ENCODE measurements at regions not wholly inside any gene's neighbourhood (a gene's known extent, or its start where the extent isn't known, plus 50 kb on each side); places are given as distances from the start of the nearest gene placed in this dataset.
"Not testable (repeated sequence)": the region's sequence is repeated elsewhere in the genome, so short reads cannot be mapped to it uniquely, and the experiment has no call there.

DNA sequence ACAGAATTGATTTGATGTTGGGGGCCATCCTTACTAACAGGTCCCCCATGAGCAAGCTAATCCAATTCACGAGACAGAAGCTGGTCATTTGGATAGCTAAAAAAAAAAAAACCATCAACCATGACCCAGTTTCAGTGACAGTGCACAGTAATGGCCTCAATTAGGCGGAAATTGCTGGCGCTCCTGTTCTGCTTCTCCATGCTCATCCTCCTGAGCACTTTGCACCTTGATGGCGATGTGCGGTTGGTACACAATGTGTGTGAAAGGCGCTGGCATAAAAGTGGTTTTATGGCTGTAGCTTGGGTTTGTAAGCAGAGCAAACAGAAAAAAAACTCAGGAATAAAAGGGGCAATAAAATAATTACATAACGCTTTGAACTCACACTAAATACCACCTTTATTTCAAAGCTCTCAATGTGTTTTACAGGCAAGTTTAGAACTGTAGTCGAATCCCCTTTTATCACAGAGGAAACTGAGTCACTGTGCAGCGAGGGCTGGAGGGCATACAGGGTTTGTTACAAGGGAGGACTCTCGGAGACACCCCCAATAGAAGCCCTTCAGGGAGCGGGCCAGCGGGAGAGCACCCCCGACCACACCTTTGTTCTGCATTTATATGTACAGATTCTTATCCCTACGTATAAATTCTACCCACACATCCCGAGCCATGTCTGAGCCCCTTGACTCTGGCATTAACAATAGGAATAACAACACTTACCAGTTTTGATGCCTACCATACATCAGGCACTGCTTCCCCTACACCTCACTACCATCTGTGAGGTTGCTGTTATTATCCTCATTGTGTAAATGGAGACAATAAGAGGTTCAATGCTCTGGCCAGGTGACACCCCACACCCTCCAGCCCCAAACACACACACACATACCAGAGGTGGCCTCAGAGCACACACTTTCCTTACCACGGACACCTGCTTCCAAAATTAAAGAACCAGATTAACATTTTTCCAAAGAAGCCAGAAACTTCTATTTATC, 213.5 kb upstream of the IRF2BP2 start:
- H3K27me3 ChIP-seq = no peaks in the 10 kb centered on the region
- DNase-seq = peak in 2 of 3 donors; percentile 79 to 91
- H3K36me3 ChIP-seq = no peaks in the 10 kb centered on the region
- TF ChIP-seq POLR2A (IDR thresholded peaks at IDR 0.05) = no peak
- TF ChIP-seq, protein P1, sequence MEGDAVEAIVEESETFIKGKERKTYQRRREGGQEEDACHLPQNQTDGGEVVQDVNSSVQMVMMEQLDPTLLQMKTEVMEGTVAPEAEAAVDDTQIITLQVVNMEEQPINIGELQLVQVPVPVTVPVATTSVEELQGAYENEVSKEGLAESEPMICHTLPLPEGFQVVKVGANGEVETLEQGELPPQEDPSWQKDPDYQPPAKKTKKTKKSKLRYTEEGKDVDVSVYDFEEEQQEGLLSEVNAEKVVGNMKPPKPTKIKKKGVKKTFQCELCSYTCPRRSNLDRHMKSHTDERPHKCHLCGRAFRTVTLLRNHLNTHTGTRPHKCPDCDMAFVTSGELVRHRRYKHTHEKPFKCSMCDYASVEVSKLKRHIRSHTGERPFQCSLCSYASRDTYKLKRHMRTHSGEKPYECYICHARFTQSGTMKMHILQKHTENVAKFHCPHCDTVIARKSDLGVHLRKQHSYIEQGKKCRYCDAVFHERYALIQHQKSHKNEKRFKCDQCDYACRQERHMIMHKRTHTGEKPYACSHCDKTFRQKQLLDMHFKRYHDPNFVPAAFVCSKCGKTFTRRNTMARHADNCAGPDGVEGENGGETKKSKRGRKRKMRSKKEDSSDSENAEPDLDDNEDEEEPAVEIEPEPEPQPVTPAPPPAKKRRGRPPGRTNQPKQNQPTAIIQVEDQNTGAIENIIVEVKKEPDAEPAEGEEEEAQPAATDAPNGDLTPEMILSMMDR (IDR thresholded peaks at IDR 0.05) = no peak
- H3K4me3 ChIP-seq = no peak overlapping the region
- H3K9me3 ChIP-seq = no peaks in the 10 kb centered on the region
- H3K4me1 ChIP-seq = peaks cover 0 to 19% (median 0%) of the 10 kb centered on the region in 4 donors
- H3K27ac ChIP-seq = peak overlapping the region in 3 of 4 donors; percentile 55 to 86 (median 62)

DNA sequence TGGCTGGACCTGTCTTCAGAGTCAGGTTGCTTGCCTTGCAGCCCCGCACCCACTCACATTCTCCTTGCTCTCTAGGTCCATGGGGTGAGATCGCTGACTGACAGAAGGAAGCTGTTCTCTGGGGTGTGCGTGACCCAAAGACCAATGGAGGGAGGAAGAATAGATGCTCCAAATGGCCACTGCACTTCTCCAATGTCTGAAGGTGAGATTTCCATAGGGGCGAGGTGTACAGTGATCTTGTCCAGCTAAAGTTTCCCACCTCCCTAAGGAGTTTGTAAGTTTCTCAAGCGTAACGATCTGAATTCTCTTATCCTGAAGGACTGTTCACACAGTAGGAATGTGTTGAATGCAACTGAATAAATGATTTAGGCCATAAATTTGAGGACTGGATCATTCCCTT, 211.9 kb upstream of the IRF2BP2 start:
- Histone ChIP-seq H3K4me1 (peaks cover 0 to 19% (median 0%) of the 10 kb centered on the region in 4 donors), H3K27me3 (no peaks in the 10 kb centered on the region), H3K36me3 (no peaks in the 10 kb centered on the region), H3K4me3 (no peak overlapping the region), H3K27ac (no peak overlapping the region), H3K9me3 (no peaks in the 10 kb centered on the region)
- DNase-seq = no peak
- TF ChIP-seq POLR2A (IDR thresholded peaks at IDR 0.05) = no peak
- TF ChIP-seq, protein P1 (IDR thresholded peaks at IDR 0.05) = no peak

DNA sequence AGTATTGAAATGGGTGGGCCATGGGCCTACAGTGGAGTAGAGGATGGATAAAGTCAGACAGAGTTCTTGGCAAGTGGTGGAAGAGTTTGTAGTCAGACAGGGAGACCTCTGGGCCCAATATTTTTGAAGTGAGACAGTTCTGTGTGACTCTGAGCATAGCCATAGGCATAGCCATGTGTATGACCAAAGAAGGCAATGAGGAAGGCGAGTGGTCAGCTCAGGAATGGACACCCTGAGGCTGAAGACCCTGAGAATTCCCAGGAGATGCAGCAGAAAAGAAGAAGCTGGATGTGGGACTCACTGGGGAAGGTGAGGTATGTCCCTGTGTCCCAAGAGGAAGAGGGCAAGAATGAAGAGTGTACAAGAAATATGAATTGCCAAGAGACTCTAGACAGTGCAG, 210.6 kb upstream of the IRF2BP2 start:
- peaks cover 0 to 19% (median 0%) of the 10 kb centered on the region in 4 donors for H3K4me1 ChIP-seq
- no peak overlapping the region for H3K4me3 ChIP-seq
- no peak for DNase-seq
- TF ChIP-seq, protein P1 (IDR thresholded peaks at IDR 0.05) = no peak
- no peak for TF ChIP-seq POLR2A (IDR thresholded peaks at IDR 0.05)
- no peak overlapping the region for H3K27ac ChIP-seq
- no peaks in the 10 kb centered on the region for H3K27me3 ChIP-seq
- H3K36me3 ChIP-seq = no peaks in the 10 kb centered on the region
- H3K9me3 ChIP-seq = no peaks in the 10 kb centered on the region

DNA sequence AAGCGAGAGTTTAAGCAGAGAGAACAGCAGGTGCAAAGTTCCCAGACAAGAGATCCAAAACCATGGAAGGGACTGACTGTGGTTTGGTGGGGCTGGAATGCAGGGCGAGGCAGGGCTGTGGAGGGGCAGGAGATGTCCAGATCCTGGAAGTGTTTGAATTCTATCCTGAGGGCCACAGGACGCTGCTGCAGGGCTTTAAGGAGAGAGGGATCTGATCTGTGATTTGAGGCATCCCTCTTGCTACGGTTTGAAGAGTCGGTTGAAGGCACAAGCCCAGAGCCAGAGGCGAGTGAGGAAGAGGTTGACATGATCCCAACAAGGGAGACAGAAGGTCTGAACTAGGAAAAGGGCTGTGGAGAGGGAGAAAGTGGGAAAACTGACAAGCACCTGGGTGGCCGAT, 209.9 kb upstream of the IRF2BP2 start:
- H3K27ac ChIP-seq, H3K9me3 ChIP-seq, DNase-seq, H3K36me3 ChIP-seq, H3K27me3 ChIP-seq, H3K4me3 ChIP-seq: not testable (repeated sequence)
- peaks cover 0 to 14% (median 0%) of the 10 kb centered on the region in 4 donors for H3K4me1 ChIP-seq

DNA sequence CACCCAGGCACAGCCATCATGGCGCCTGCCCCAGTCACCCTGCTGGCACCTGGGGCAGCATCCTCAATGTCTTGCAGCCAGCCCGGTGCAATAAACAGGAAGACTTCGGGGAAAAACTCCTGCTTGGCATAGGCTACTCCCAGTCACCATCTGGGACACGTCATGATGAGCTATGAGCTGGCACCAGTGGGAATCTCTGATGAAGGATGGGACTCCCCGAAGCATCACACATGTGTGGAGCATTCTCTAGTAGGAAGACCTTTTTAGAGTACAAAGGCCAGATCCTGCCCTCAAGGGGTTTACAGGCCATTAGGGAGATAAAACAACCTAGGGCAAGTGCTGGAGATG, 208.0 kb upstream of the IRF2BP2 start:
- peak in 1 of 3 donors; percentile 62 for DNase-seq
- not testable (repeated sequence) for H3K9me3 ChIP-seq, H3K4me3 ChIP-seq, H3K27me3 ChIP-seq, H3K36me3 ChIP-seq
- H3K4me1 ChIP-seq = peaks cover 0 to 11% (median 0%) of the 10 kb centered on the region in 4 donors
- peak overlapping the region in 3 of 4 donors; percentile 69 to 96 (median 89) for H3K27ac ChIP-seq

DNA sequence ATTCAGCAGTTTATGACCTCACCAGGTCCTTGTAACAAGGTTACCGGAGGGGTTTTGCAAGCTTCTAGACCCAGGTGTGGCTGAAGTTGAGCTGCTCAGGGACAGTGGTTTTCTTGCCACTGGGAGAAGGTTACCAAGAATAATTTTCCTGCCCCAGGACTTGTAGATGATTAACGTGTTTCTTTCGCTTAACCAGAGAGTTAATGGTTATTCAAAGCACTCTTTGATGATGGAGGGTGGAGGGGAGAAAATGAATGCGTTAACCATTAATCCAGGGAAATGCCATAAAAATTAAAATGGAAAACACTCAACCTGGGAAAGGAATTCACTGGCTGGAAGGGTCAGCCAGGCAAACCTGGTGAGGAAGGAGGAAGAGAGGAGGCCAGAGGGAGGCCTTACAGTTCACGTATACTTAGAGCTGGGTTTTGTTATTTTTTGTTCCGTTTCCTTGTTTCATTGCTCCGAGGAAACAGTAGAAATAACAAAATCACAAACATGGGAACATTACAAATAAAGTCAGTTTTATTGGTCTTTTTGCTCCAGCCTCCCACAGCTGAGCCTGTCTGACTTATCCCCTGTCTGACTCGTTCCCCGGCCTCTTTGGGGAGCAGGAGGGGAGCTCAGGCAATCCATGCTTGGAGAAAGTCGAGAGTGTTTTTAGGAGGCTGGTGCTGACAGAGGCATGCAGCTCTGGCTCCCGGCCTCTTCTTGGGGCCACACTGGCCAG, 207.5 kb upstream of the IRF2BP2 start:
- TF ChIP-seq POLR2A (IDR thresholded peaks at IDR 0.05) = peak in 1 of 2 donors; percentile 47
- not testable (repeated sequence) for H3K9me3 ChIP-seq, H3K27me3 ChIP-seq, H3K36me3 ChIP-seq, H3K4me1 ChIP-seq
- H3K4me3 ChIP-seq = peak overlapping the region in 1 of 4 donors; percentile 7
- DNase-seq = peak in 1 of 3 donors; percentile 63
- peak overlapping the region in 3 of 4 donors; percentile 69 to 96 (median 89) for H3K27ac ChIP-seq

DNA sequence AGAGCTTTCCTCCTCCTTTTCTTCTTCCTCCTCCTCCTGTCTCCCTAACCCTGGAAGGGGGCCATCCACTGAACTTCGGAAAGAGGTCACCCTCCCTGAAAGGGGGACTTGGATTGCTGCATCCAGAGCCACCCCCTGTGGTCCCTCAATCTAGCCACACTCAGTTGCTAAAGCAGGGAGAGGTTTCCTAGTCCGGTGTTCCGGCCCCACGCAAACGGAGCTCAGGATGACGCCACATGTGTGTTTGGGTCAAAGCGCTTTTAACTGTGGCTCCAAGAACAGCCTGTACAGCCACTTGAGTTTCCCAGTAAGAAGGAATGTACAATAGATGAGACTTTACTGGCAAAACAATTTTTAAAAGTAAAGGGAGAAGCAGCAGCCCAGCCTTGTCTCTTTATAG, 206.9 kb upstream of the IRF2BP2 start:
- H3K9me3 ChIP-seq, H3K4me1 ChIP-seq, H3K36me3 ChIP-seq, H3K27me3 ChIP-seq: not testable (repeated sequence)
- DNase-seq = peak in 1 of 3 donors; percentile 56
- Histone ChIP-seq H3K4me3 (peak overlapping the region in 1 of 4 donors; percentile 7), H3K27ac (peak overlapping the region in 3 of 4 donors; percentile 69 to 96 (median 89))

DNA sequence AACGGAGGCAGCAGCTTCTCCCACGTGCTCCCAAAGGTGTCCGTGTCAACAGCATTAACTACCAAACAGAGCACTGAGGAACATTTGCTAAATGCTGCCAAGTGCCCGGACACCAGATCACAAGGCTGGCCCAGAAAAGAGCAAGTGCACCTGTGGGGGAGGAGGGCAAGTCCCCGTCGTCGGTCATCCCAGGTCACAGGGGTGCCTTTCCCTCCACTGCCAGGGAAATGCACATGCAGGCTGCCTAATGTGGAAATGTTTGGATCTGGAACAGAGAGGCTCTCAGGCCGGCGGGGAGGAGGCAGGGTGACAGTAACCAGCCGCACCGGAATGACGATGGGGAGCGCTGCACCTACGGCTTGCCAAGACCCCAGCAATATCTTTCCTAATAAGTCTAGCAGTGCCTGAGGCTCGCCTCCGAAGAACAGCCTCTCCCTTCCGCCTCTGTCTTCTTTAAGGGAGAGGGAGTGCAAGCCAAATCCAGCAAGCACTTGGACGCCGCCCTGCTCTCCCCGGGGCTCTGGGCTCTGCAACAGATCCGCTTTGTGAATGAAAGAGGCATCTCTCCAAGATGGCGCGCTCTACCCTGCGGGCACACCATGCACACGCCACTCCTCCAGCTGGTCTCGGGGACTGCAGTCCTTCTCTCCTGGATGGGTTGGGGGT, 206.3 kb upstream of the IRF2BP2 start:
- H3K9me3 ChIP-seq, H3K27me3 ChIP-seq, H3K36me3 ChIP-seq, H3K4me1 ChIP-seq: not testable (repeated sequence)
- H3K27ac ChIP-seq = peak overlapping the region in 3 of 4 donors; percentile 69 to 96 (median 89)
- peak in 2 of 3 donors; percentile 53 to 57 for DNase-seq
- H3K4me3 ChIP-seq = peak overlapping the region in 1 of 4 donors; percentile 7

DNA sequence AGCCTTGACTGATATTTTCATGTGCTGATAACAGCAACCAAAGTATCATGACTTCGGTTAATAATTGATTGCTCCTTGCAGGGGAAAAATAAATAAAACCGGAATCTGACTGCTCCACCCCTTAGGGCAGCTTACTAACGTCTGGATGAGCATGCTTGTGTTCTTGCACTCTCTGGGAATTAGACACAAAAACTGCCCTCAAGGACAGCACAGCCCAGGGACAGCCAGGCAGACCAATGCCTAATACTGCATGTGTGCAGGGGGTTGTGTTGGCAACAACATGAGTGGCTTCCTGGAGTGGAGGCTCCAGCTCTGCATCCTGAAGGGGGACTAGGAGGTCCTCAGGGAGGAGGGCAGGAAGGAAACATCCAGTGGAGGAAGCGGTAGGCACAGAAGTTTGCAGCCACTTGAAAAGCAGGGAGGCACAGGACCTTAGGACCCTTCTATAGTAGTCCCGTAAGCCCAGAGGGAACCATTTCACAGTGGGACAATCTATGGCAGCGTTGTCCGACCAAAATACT, 205.4 kb upstream of the IRF2BP2 start:
- H3K27ac ChIP-seq = peak overlapping the region in 2 of 4 donors; percentile 77 to 89
- peak in 1 of 3 donors; percentile 57 for DNase-seq
- H3K9me3 ChIP-seq, H3K4me1 ChIP-seq, H3K4me3 ChIP-seq, H3K27me3 ChIP-seq, H3K36me3 ChIP-seq: not testable (repeated sequence)

DNA sequence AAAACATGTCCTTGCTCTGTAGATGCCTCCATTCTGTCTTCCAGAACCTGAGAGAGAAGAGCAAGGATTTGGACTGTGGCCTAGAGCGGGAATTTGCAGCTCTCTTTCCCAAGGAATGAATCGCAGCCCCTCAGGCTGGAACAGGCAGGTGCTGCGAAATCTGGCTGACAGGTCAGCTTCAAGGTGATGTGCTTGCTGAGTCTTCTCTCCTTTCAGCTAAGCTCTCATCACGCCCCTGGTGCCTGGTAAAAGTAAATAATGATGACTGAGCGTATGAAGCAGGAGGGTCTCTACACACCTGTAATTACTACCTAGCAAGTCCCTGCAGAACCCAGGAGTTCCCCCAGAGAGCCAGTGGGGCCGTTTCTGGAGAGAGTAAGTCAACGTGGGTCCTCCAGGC, 204.3 kb upstream of the IRF2BP2 start:
- not testable (repeated sequence) for DNase-seq, H3K36me3 ChIP-seq, H3K4me1 ChIP-seq, H3K27ac ChIP-seq, H3K4me3 ChIP-seq, H3K9me3 ChIP-seq, H3K27me3 ChIP-seq
